Pancreas (tissue), 10 donors: ENCODE measurements at regions not wholly inside any gene's neighbourhood (a gene's known extent, or its start where the extent isn't known, plus 50 kb on each side); places are given as distances from the start of the nearest gene placed in this dataset.

Experiments
- ATAC-seq, 4 donors: fragments of 200-7000 bp; cut with Tn5 transposase; one replicate each; pipeline versions ENCODE4 v1.8.0 to v1.9.1; 2020; ENCODE audit warnings: mild to moderate bottlenecking in 4 of 4, moderate library complexity in 4 of 4
- DNase-seq, 6 donors: peaks; one replicate each; pipeline ENCODE4 v3.0.0-alpha.2; 2020
- FAIRE-seq: peaks from 2 replicates; lab custom pipeline; 2012; peaks lifted over from hg19 to GRCh38; lab: Jason Lieb, UNC
- H3K27ac ChIP-seq, 4 donors: fragments of 200-600 bp; sonication (generic); 1 replicate in 3 of 4; 2 replicates in 1 of 4; pipeline versions ENCODE4 v1.5.0 to v1.8.0; 2020
- H3K27me3 ChIP-seq, 4 donors: fragments of 200-600 bp; one replicate each; pipeline ENCODE4 v1.8.0; 2021
- H3K36me3 ChIP-seq, 3 donors: fragments of 200-600 bp; sonication (generic) in 1 of 3; one replicate each; pipeline versions ENCODE4 v1.5.0 to v1.8.0; 2020 to 2021
- H3K4me1 ChIP-seq, 3 donors: fragments of 200-600 bp; one replicate each; pipeline ENCODE4 v1.8.0; 2021
- H3K4me3 ChIP-seq, 4 donors: fragments of 200-600 bp; sonication (generic) in 2 of 4; one replicate each; pipeline versions ENCODE4 v1.5.0 to v1.8.0; 2020 to 2021
- H3K9me3 ChIP-seq, 4 donors: fragments of 200-600 bp; one replicate each; pipeline ENCODE4 v1.8.0; 2021
- WGBS, 2 donors: extraction: QIAGEN DNeasy Blood & Tissue Kit; methylation state at CpG; one replicate each; pipeline ENCODE4 v1.1.7; 2013; 5-methylcytosine and 5-hydroxymethylcytosine counted together
- intact Hi-C, 3 donors: fragments of 100-400 bp; cut with DNase I; formaldehyde crosslinking; loops; one replicate each; pipeline versions ENCODE4 v1.11.1 to v1.14.2; 2022
- TF ChIP-seq, protein P1 (sequence below), 4 donors: fragments of 200-600 bp; sonication (generic) in 3 of 4; IDR thresholded peaks; one replicate each; pipeline versions ENCODE4 v1.5.0 to v1.8.0; 2021; ENCODE audit warnings: antibody characterized with exemption in 4 of 4
- donor health status: healthy with polysubstance abuse.
- donor health status: DM: no; HTN: no; CAD: no; lungs with moderate emphysema.
- donor health status: DM: no; HTN: no; CAD: no.
- donor health status: control.
- donor health status: control.
- donor health status: Bipolar disorder and iron deficiency.
- donor health status: DM: yes; HTN: yes; CAD: no.
- donor health status: DM: no; HTN: no; CAD: no.
- donor health status: DM: no; HTN: no; CAD: no.
- donor health status: DM: yes; HTN: yes; CAD: no.

DNA sequence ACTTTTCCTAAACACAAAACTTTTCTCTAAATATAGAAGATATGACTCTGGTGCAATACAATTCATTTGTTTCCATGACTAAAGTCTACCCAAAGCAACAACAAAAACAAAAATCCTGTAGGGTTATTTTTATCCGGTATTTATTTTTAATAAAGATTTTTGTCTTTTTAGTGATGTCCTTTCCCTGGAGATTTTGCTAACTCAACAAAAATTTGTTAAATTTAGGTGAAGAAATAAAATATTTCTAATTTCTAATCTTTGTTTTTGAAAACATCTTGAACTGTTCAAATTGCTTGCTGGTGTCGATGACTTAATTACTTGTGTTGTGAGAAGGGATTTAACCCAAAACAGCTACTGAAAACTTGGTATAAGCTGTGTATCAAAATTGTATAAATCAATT lies 741.8 kb downstream of the HDGFL1 start:
- FAIRE-seq (no peak), ATAC-seq (no peak)
- WGBS, 2 donors = 84 to 97% methylated on average over 2 of the region's 2 CpGs

DNA sequence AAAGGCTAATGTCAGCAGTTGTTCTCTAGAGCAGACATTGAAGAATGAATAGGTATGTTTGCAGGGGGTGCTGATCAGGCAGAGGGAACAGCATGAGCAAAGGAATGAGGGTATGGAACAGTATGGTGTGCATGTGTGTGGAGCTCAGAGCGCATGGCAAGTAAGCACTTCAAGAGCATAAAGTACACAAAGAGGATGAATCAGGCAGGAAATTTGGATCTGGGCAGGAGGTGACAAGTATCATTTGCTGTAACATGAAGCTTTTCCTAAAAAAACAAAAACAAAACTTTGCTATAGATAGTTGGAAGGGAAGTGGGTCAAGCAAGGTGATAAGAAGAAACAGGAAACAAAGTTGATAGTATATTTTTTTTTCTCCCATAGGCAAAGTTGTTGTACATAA lies 746.8 kb downstream of the HDGFL1 start:
- TF ChIP-seq, protein P1, sequence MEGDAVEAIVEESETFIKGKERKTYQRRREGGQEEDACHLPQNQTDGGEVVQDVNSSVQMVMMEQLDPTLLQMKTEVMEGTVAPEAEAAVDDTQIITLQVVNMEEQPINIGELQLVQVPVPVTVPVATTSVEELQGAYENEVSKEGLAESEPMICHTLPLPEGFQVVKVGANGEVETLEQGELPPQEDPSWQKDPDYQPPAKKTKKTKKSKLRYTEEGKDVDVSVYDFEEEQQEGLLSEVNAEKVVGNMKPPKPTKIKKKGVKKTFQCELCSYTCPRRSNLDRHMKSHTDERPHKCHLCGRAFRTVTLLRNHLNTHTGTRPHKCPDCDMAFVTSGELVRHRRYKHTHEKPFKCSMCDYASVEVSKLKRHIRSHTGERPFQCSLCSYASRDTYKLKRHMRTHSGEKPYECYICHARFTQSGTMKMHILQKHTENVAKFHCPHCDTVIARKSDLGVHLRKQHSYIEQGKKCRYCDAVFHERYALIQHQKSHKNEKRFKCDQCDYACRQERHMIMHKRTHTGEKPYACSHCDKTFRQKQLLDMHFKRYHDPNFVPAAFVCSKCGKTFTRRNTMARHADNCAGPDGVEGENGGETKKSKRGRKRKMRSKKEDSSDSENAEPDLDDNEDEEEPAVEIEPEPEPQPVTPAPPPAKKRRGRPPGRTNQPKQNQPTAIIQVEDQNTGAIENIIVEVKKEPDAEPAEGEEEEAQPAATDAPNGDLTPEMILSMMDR (IDR thresholded peaks at IDR 0.05) = no peak
- Histone ChIP-seq H3K4me3 (no peak overlapping the region), H3K36me3 (no peaks in the 10 kb centered on the region), H3K9me3 (no peaks in the 10 kb centered on the region), H3K4me1 (no peaks in the 10 kb centered on the region), H3K27me3 (no peaks in the 10 kb centered on the region), H3K27ac (no peak overlapping the region)
- DNase-seq = no peak
- WGBS, 2 donors = 74 to 94% methylated on average over 1 of the region's 1 CpG
- FAIRE-seq = no peak
- intact Hi-C loops = no loop called here
- no peak for ATAC-seq

More for the DNA sequence above, 741.8 kb downstream of the HDGFL1 start:
- Histone ChIP-seq H3K27me3 (no peaks in the 10 kb centered on the region), H3K9me3 (no peaks in the 10 kb centered on the region), H3K36me3 (no peaks in the 10 kb centered on the region), H3K4me1 (no peaks in the 10 kb centered on the region), H3K4me3 (no peak overlapping the region), H3K27ac (no peak overlapping the region)
- no peak for DNase-seq
- TF ChIP-seq, protein P1 (IDR thresholded peaks at IDR 0.05) = no peak
- intact Hi-C loops = no loop called here

DNA sequence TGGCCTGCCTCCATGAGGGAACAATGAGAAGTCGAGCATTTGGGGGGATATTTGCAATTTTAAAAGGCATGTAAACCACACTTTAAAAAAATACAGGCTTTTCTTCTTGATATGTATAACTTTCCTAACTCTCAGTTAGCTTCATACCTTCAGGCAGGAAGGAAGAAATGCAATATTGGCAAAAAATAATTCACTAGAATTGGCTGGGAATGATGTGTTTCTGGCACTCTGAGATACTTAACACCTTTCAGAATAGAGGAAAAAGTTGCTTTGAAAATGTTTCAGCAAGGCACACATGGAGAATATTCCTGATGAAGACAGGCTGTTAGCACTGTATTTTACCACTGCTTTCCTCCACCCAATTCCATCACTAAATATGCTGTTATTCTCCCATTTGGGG lies 747.6 kb downstream of the HDGFL1 start:
- TF ChIP-seq, protein P1 (IDR thresholded peaks at IDR 0.05) = no peak
- FAIRE-seq (no peak), ATAC-seq (no peak), DNase-seq (no peak)
- H3K9me3 ChIP-seq = no peaks in the 10 kb centered on the region
- intact Hi-C loops = no loop called here
- no peak overlapping the region for H3K27ac ChIP-seq
- WGBS, 2 donors = 44 to 79% methylated on average over 1 of the region's 1 CpG
- no peaks in the 10 kb centered on the region for H3K4me1 ChIP-seq
- H3K4me3 ChIP-seq = no peak overlapping the region
- H3K36me3 ChIP-seq = no peaks in the 10 kb centered on the region
- H3K27me3 ChIP-seq = no peaks in the 10 kb centered on the region

DNA sequence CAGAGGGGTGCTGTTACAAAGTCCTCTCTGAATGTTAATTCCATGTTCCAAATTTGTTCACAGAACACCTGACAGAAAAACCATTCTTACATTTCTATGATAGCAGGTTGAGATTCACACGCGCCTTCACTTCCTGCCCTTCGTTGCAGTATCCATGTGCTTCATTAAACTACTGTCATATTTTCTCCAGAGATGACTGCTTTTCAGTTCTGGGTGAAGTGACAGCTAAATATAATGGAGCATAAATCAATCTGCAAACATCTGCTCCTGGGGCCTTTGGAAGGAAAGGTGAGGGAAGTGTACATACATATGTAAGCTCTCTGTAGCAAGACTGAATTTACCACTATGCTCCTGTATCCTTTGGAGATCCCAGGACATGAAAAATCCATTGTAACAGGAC lies 750.2 kb downstream of the HDGFL1 start:
- Histone ChIP-seq H3K36me3 (no peaks in the 10 kb centered on the region), H3K4me3 (no peak overlapping the region), H3K4me1 (no peaks in the 10 kb centered on the region), H3K27me3 (no peaks in the 10 kb centered on the region), H3K9me3 (no peaks in the 10 kb centered on the region), H3K27ac (no peak overlapping the region)
- DNase-seq (no peak), ATAC-seq (no peak), FAIRE-seq (no peak)
- TF ChIP-seq, protein P1 (IDR thresholded peaks at IDR 0.05) = no peak
- intact Hi-C loops = no loop called here
- 73 to 83% methylated on average over 3 of the region's 3 CpGs for WGBS, 2 donors

DNA sequence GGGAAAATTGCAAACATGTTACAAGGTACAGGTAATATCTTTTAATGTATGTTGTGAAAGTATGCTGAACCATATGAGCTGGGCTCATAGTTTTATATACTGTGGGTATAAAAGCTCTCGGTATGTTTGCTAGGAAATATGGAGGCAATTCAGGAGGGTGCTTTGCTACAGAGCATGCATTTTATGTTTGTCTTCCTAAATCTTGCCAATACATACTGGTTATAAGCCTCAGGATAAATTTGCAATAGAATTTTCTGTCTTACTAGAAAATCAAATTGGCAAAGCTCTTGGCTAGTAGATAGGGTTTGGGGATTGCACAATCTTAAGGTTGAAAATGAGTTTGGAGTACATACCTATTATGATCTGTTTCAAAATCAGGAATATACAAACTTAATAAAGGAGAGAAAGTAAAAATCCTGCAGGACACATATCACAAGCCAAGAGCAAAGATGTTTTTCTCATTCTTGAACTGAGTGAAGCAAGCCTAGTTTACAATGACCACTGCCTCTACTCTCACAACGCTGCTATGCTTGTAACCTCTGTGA lies 751.2 kb downstream of the HDGFL1 start:
- intact Hi-C loops = no loop called here
- FAIRE-seq (no peak), ATAC-seq (no peak), DNase-seq (no peak)
- 82 to 85% methylated on average over 2 of the region's 2 CpGs for WGBS, 2 donors
- Histone ChIP-seq H3K27me3 (no peaks in the 10 kb centered on the region), H3K9me3 (no peaks in the 10 kb centered on the region), H3K27ac (no peak overlapping the region), H3K36me3 (no peaks in the 10 kb centered on the region), H3K4me3 (no peak overlapping the region), H3K4me1 (no peaks in the 10 kb centered on the region)
- TF ChIP-seq, protein P1 (IDR thresholded peaks at IDR 0.05) = no peak
